HG02623 (cell line): ENCODE measurements at regions not wholly inside any gene's neighbourhood (a gene's known extent, or its start where the extent isn't known, plus 50 kb on each side); places are given as distances from the start of the nearest gene placed in this dataset.
"Not testable (repeated sequence)": the region's sequence is repeated elsewhere in the genome, so short reads cannot be mapped to it uniquely, and the experiment has no call there.

Experiments
- ATAC-seq: cut with Tn5 transposase; IDR thresholded peaks from one replicate; pipeline ENCODE4 v1.9.1; 2021; ENCODE audit warnings: moderate library complexity; ENCODE audit not compliant: unreplicated experiment

DNA sequence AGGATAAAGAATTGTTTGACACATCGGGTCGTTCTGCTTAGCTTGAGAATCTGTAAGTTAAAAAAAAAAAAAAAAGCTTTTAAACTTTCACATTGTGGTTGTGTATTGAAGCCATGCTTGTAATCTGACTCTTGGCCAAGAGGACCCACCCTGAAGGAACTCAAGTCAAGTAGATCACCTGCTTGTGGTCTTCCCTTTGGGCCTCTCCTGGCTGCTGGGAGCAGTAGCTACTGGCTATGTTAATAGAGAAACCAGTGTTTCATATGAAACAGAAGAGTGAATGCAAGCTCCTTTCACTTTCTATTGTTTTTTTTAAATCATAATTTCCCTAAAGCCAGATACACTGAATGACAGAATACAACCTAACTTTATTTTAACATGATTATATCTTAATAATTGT is 402.4 kb upstream of the NDST4 start:
- peak; percentile 96 for ATAC-seq

DNA sequence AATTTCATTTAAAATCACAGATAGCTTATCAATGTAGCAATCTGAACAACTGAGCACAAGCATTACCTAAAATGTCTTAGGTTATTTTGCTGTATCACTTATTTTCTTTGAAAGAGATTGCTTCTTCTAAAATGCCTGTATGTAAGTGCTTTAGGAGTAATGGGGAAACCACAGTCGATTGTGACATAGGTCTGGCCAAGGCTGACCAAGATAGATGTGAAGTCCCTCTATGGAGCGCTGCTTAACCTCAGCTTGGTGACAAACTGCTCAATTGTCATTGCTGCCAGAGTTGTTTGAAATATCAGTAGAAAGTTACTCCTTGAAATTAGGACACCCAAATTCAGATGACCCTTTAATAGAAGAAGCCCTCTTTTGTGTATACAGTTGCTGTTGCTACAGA is 401.9 kb upstream of the NDST4 start:
- peak; percentile 21 for ATAC-seq

DNA sequence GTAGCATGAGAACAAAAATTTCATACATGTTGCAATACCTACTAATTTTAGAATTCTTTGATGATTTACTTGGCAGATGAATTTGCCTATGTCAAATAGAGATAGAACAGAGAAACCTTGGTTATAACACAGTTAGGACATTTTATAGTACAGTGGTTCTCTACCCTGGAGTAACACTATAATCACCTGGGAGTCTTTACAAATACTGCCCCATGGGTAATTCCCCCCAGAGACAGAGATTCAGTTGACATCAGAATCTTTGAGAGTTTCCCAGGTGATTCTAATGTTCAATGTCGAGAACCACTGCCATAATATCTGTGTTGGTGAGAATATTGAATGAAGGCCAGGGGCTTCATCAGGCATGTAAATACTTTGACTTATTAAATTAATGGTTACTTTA is 401.3 kb upstream of the NDST4 start:
- no peak for ATAC-seq

DNA sequence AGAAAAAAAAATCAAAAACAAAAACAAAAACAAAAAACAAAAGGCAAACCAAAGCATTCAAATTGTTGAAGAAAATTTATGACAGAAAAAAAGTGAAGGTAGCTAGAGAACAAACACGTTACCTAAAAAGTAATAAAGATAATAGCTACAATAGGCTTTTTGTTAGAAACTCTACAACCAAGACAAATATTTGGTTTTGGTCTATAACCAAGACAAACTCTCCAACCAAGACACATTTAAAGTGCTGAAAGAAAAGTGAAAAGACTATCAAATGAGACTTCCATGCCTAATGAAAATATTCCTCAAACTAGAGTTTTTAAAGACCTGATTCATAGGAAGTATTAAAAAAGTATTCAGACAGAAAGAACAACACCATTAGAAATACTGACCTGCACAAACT is 391.9 kb upstream of the NDST4 start:
- ATAC-seq, result no peak

DNA sequence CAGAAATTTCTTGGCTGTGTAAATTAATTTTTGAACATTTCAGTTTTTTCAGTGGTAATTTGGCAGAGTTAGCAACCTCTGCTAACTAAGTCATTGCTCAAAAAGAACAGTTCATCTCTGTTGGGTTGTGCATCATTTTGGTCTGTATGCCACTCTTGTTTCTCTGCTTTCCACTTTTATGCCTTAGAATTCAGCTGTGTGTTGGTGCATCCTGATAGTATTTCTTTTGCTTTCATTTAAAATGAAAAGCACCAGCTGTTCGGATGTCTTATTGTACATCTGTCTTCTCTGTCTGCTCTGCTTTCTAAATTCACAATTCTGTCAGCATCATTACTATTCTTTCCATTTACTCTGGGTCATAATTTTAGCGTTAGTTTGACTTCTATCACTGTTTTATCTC is 388.2 kb upstream of the NDST4 start:
- ATAC-seq, result no peak

DNA sequence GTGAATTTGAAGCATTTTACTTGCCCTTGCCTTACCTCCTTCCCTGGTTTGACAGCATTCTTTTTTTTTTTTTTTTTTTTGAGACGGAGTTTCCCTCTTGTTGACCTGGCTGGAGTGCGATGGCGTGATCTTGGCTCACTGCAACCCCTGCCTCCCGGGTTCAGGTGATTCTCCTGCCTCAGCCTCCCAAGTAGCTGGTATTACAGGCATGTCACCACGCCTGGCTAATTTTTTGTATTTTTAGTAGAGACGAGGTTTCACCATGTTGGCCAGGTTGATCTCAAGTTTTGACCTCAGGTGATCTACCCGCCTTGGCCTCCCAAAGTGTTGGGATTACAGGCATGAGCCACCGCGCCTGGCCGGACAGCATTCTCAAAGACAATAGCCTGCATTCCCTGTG is 380.4 kb upstream of the NDST4 start:
- ATAC-seq, result not testable (repeated sequence)

DNA sequence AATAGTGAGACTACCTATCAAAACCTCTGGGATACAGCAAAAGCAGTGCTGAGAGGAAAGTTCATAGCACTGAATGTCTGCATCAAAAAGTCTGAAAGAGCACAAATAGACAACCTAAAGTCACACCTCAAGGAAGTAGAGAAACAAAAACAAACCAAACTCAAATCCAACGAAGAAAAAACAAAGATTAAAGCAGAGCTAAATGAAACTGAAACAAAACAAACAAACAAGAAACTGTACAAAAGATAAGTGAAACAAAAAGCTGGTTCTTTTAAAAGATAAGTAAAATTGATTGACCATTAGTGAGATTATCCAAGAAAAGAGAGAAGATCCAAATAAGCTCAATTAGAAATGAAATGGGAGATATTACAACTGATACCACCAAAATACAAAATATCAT is 378.3 kb upstream of the NDST4 start:
- no peak for ATAC-seq

DNA sequence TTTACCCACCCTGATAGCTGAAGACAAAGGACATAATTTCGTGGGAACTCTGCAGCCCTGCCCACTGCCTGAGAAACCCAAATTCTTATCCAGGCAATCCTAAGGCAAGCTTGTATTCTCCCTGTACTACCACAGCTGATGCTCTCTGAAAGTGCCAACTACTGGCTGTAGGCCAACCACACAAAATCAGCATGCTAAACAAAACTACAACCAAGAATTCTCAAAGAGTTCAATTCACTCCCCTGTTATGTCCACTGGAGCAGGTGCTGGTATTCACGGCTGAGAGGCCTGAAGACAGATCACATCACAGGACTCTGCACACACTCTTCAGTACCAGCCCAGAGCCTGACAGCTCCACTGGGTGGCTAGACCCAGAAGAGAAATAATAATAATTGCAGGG is 375.9 kb upstream of the NDST4 start:
- ATAC-seq, result no peak

DNA sequence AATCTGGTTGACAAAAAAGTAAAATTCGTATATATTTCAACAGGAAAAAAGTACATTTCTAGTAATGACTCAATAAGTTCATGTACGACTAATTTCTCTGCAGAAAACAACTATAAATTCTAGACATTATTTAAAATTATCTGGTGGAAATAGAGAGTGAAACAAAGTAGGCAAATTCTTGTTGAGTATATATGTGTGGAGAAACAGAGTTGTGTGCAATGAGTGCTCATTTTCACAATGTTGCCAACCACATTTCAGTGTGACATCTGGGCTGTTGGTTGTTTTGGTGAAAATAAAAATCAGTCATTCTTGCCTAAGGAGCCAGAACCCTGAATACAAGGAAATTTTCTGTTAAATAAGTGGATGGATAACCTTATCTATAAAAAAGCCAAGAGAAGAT is 372.0 kb upstream of the NDST4 start:
- no peak for ATAC-seq

DNA sequence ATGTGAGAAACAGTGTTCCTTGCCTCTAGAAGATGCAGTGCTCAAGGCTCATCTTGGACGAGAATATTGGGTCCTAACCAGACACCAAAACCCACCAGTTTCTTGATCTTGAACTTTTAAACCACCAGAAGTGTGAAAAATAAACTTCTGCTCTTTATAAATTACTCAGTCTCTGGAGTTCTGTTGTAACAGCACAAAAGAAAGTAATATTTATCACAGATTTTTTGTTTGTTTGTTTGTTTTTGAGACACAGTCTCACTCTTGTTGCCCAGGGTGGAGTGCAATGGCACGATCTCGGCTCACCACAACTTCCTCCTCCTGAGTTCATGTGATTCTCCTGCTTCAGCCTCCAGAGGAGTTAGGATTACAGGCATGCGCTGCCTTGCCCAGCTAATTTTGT is 371.1 kb upstream of the NDST4 start:
- ATAC-seq, result no peak

DNA sequence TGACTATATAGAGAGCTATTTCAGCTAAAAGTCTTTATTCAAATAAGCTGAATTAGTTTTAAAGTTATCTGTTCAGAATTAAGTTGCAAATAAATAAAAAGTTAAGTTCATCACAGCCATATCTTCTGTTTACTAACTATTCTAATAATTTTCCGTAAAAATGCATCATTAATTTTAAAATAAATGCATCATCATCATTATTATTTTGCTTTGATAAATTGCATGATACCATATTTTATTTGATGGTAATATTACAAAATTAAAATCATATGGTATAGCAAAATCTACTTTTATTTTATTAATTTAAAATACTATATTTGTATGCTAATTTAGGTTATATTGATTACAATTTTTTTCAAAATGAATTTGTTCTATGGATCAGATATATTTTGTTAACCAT is 357.3 kb upstream of the NDST4 start:
- ATAC-seq, result no peak

DNA sequence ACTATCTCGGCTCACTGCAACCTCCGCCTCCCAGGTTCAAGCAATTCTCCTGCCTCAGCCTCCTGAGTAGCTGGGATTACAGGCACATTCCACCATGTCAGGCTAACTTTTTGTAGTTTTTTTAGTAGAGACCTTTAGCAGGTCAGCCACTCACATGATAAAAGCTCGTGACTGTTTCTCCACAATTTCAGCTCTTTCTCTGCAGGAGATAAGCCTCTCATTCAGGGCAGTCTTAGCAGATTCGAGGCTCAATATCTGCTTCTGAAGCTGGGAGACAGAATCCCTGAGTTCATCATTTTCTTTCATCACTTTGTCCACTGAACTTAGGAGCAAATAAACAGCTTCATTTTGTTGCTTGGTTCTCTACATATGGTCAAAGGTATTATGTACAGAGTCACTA is 345.9 kb upstream of the NDST4 start:
- not testable (repeated sequence) for ATAC-seq

DNA sequence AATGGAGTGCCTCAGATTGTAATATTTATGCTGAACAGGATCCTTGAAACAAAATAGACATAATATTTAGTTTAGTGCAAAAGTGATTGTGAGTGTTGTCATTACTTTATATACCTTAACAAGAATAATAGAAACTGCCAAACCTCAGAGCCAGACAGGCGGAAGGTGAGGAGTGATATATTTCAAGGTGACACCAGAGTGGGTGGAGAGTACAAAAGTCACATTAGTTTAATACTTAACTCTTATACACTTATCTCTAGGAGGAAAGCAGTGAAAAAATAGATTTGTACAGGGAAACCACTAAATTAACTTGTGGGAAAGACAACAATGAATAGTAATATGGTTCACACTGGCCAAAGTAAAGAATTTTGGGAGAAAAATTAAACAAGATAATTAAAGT is 342.8 kb upstream of the NDST4 start:
- no peak for ATAC-seq

DNA sequence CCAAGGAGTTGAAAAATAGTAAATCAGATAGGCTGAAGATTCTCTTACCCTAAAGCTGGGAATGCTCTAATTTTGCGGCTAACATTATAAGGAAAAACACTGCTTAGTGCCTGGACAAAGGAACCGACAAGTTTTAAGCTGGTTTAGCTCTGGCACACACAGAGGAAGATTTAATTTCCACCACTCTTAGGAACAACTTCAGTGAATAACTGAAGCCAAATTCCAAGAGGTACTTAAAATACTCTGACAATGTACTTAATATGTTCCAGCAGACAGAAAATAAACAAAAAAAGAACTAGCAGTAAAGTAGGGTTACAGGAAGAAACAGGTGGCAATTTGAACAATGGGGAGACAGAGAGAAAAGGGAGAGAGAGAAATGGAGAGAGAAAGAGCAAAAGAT is 340.8 kb upstream of the NDST4 start:
- ATAC-seq, result no peak

DNA sequence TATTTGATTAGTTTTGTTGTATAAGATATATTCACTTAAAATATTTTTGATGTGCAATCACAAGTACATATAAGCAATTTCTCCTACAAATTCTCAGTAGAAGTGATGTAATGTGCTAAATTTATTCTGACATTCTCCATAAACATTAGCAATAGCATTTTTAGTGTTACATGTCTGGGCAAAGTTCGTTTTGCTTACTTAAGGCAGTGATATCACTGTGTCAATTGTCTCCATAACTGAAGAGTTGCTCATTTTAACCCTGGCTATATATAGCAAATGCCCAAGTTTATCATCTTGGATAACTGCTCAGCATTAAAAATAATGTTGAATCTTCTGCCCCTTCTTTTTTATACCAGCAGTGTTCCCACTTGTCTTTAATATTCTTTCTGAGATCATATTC is 340.0 kb upstream of the NDST4 start:
- no peak for ATAC-seq

DNA sequence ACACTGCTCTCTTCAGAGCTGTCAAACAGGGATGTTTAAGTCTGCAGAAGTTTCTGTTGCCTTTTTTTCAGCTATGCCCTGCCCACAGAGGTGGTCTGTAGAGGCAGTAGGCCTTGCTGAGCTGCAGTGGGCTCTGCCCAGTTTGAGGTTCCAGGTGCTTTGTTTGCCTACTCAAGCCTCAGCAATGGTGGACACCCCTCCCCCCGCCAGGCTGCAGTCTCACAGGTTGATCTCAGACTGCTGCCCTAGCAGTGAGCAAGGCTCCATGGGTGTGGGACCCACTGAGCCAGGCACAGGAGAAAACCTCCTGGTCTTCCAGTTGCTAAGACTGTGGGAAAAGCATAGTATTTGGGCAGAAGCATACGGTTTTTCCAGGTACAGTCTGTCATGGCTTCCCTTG is 338.8 kb upstream of the NDST4 start:
- not testable (repeated sequence) for ATAC-seq

DNA sequence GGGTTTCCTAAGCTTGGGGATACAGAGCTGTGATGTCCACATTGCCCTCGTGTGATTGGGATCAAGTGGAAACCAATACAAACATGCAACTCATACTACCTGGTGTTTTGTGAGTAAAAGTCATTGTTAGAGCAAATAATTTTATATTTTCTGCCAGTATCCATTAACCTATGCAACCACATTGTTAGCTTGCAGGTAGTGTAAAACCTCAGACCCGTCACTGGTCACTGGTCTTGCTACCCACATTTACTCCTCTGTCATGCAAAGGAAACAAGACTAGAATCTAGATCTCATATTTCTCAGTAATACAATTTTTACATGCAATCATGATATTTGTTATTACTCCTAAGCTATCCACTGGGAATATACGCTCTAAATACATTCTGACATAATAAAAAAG is 324.3 kb upstream of the NDST4 start:
- no peak for ATAC-seq

DNA sequence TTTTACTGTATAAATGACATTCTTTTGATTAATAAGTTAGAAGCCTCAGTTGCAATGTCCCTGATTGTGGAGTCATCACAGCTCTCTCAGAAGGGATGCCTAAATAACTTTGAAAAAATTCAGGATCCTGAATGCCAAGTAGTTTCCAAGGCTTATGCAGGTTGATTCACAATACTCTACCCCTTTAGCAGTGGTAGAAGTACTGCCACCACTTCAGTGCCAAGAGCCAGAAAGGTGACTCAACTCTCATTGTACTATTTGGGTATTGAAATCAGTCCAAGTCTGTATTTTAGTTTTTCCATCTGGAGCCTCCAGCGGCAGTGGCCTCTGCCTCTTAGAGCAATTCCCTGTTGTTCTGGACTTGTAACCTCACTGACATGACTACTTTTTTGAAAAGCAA is 320.1 kb upstream of the NDST4 start:
- ATAC-seq, result no peak

DNA sequence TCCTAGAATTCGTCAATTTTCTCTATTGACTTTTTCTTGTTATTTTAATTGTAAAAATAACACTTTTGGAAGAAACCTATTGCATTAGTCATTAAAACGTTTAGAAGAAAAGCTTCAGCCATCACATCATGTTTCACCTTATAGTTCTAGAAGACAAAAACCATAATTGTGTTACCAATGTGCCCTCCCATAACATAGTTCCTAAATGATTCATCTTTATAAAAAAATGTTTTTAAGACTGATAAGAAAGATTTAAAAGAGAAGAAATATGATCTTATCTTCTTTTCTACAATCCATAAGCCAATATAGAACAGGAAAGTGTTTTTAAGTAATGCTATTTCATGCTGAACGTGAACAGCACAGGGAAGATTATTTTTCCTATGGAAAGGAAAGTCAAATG is 316.6 kb upstream of the NDST4 start:
- ATAC-seq, result no peak

DNA sequence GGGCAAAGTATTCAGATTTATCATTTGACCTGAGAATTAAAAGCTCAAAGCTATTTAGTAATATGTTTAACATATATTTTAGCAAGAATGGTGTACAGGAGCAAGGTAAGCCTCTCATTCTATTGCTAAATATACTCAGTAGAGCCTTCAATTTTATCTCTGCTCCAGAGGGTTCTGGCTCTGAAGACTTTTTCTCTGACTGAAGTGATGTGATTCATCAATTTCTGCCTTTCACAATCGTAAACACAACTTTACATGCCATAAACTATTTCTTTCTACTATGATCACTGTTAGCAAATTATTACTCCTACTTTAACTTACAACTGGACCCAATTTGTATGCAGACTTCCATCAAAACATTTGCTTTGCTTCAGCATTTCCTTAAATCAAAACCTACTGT is 315.0 kb upstream of the NDST4 start:
- ATAC-seq, result no peak

DNA sequence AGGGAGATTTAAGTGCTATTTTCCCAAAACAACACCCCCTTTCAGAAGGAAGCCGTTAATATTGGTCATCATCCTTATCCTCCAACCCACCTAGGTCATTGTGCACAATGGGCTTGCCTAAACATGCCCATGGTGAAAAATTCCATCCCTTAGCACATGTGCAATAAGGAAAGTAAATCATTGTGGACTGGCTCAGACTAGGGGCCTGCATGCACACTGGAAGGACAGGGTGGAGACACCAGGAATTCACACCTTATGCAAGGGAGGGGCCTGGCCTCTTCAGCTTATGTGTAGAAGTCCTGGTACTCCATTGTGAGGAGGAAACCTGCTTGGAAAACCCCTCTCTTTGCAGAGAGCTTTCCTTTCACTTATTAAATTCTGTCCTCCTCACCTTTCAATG is 311.4 kb upstream of the NDST4 start:
- no peak for ATAC-seq

DNA sequence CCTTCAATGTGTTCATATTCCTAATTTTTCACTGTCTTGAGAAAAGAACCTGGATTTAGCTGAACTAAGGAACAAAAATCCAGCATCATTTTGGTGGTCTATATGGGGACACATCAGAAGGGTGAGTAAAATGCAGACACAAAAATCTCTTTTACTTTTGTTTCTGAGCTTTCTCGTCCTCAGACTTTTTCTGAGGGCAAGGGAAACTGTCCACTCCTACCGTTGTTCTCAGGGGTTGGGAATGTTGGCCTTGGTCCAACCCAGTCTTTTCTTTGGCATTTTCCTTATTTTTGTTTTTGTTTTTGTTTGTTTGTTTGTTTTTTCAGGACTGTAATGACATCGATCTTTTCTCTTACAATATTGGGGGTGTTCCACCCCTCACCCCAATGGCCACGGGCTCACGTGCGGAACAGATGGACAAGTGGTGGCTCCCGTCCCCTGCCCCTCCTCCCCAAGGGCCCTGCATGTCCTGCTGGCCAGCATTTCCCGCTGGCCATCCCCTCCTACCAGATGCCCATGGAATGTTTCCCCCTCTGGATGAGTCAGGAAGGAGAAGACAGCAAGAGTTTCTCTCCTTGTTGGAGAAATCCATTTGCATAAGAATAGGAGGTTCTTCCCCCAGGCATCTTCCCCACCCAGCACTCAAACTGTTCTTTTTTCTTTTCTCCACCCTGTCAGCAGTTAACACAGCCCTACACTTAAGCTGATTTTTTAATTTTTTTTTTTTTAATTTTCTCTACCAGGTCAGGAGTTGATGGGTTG is 305.4 kb upstream of the NDST4 start:
- ATAC-seq, result no peak

DNA sequence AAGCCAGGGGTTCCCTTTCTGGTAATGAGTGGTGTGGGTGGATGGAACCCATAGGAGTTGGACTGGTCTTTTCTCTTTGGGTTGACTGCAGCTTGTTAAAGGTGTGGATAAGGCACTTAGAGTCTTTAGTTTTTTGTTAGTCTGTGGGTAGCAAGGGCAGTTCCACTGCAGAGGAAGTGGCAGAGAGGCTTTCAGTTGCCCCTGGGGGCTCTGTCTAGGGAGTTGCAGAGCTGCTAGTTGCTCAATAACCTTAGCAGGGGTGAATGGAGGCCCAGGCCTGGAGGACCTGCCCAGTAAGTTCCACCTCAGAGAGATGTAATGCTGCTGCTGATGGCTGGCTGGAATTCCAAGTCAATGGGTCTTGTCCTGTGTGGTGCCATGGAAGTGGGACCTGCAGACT is 282.6 kb upstream of the NDST4 start:
- no peak for ATAC-seq
